ENCODE measurements at regions not wholly inside any gene's neighbourhood (a gene's known extent, or its start where the extent isn't known, plus 50 kb on each side); places are given as distances from the start of the nearest gene placed in this dataset.
"Not testable (repeated sequence)": the region's sequence is repeated elsewhere in the genome, so short reads cannot be mapped to it uniquely, and the experiment has no call there.

DNA sequence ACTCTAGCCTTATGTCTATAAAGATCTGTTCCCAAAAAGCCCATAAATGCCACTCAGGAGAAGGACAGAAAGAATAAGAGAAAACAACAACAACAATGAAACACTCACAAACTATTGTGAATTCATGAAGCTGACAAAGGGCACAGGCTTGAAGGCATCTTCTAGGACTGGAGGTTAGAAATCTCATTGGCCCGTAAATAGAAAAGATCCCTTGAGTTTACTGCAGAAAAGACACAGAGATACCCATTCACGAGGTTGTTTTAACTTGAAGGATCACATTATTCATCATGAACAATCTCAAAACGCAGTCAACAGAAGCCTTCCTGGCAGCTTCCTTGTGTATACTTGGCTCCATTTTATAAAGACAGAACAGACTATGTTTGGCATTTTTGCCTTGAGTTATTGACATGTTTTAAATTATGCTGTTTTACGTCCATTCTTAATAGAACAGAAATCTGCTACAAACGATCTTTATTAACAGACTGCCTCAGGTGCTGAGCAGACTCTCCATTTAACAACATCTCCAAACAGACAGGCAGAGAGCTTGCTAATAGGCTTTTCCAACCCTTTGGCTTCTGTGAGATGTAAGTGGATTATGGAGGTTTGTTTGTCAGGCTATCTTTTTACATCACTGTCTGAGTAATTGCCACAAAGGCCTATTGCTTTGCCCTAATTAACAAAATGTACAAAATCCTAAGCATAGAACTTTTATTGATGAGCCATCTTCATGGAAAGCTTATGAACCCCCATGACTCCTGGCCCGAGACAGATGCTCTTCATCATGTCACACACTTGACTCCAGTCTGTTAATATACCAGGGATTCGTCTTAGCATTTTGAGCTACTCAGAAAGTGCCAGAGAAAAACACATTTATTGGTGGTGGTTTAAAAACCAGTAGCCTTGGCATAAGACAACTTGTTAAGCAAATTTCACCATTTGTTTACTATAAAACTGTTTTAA, 735.3 kb upstream of the ZNF608 start:
- no peak overlapping the region for H3K27ac ChIP-seq (ENCODE audit: low read depth, low read length)
- WGBS, 3 donors: 85 to 87% (median 85%) methylated on average over 7 of the region's 7 CpGs

DNA sequence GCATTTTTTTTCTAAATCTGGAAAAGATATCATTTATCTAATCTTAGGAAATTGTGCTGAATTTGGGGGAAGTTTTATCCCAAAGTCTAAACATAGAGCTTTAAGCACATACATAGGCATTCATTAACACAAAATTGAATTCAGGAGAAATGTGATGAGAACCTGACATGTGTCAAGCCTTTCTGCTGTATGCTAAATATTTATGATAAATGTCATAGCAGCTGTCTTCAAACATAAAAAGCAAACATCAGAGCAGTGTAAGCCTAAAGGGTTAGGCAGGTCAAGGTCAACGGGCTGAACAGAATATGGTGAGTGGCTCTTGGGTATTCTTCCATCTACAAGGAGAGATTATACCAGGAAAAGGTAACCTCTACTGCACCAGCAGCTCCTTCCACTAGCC, 737.2 kb upstream of the ZNF608 start:
- no peak overlapping the region for H3K27ac ChIP-seq (ENCODE audit: low read depth, low read length)
- 92 to 95% (median 92%) methylated on average over 1 of the region's 1 CpG for WGBS, 3 donors

DNA sequence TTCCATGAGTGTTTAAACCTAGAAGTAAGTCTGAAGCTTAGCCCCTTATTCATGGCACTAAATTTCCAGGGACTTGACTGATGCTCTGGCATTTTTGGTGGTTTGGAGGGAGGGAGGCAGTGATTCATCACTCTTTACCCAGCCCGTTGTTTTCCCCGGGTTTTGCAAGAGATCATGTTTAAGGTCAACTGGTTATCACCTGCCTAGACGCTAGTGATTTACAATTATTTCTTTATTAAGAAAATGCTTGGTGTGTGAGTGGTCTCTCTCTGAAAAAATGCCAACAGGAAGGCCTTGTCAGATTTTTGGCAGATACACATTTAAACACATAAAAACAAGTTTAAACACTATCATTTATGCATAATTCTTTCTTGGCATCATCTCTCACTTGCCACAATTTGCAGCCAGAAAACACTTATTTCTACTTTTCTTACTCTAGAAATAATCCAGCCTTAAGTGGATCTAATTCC, 737.9 kb upstream of the ZNF608 start:
- 13 to 41% (median 15%) methylated on average over 3 of the region's 3 CpGs for WGBS, 3 donors
- H3K27ac ChIP-seq (ENCODE audit: low read depth, low read length): no peak overlapping the region

DNA sequence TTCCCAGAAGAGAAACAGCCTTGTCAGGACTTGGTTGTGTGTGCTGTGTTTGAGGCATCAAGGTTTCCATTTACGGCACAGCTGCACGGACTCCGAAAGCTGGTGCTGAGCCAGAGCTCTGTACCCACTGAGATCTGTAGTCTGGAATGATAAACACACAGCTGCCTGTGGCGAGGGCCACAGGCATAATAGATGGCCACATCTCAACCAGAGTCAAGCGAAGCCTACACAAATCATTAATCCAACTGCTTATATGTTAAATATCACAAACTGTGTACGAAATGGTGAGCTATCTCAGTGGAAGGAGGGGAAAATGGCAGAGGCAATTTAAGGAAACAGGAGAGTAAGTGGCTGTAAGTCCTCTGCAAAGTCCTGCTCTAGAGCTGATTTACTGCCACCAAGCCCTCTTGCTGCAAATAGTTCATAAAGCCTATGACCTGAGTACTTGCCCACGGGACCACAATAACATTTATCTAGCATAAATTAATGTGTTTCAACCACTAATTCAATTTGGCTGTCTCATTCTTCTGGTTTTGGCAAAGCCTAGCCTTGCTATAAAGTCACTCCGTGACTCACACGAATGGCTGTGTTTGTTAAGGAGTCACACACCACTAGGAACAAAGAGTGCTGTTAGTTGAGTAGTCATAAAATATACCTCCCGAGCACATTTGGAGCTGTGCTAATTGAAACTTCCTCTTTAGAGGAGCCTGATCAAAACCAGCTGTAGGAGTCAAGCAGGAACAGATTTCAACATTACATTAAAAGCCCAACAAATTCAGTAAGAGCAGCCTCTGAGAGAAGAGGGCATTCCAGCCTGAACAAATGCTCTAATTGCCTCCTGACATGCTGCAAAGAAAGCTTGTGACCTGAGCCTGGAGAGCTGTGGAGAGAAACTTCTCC, 738.6 kb upstream of the ZNF608 start:
- 20 to 41% (median 20%) methylated on average over 10 of the region's 10 CpGs for WGBS, 3 donors
- H3K27ac ChIP-seq (ENCODE audit: low read depth, low read length): no peak overlapping the region

DNA sequence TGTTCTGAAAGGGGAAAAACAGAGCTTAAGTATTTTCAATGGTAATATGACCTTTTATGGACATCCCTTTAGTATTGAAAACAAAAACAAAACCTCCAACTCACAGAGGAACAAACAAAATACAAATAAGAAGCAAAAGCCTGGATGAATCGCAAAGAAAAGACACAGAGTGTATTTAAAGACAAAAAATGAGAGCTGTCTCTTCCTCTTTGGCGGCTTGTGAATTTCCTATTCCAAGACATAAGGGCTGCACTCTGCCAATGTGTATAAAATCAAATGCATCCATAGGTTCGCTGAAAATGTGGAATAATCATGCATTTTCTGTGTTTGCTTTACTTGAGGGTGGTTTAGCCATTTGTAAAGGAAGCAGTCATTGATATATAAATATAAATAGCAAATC, 739.3 kb upstream of the ZNF608 start:
- no peak overlapping the region for H3K27ac ChIP-seq (ENCODE audit: low read depth, low read length)
- WGBS, 3 donors: 78 to 82% (median 81%) methylated on average over 3 of the region's 3 CpGs

DNA sequence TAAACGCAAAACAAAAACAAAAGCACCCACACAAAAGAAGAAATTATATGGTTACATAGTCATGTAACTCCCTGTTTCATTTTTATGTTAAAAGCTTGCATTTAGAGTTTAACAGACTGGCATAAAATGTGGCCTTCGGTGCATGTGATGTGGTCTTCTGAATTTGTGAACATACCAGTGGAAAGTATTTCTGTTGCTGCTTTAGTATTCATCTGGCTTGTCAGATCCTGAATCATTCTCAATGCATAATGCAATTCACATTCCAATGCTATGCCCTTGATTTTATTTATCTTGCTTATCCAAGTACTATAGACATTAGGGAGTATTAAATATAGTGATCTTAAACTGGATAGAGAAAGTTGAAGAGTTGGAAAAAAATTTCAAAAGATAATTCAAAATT, 740.2 kb upstream of the ZNF608 start:
- 90 to 96% (median 92%) methylated on average over 2 of the region's 2 CpGs for WGBS, 3 donors
- H3K27ac ChIP-seq (ENCODE audit: low read depth, low read length): no peak overlapping the region

DNA sequence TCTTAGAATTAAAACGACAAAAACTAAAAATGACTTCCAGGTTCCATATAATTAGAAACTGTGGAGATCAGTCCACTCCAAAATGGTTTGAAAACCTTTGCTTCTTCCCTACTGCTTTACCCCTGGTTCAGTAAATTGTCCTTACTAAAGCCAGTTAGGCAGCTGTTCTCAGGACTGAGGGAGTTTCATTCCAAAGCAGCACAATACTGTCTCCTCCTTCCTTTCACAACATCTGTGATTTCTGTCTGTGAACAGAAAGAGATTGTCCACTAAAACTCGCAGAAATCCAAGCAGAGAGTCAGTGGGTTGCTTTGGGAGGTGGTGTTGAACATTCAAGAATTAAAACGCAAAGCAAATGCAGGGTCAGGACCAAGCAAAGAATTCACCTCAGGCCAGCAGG, 740.8 kb upstream of the ZNF608 start:
- H3K27ac ChIP-seq (ENCODE audit: low read depth, low read length): no peak overlapping the region
- WGBS, 3 donors: 86 to 91% (median 89%) methylated on average over 3 of the region's 3 CpGs

DNA sequence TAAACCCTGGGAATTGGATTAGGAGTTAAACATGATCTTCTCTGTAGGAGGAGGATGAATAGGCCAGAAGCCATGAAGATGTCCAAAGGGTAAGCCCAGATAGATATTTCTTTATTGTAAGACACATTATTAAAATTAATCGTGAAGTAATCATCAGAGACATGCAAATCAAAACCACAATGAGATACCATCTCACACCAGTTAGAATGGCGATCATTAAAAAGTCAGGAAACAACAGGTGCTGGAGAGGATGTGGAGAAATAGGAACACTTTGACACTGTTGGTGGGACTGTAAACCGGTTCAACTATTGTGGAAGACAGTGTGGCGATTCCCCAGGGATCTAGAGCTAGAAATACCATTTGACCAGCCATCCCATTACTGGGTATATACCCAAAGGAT, 741.2 kb upstream of the ZNF608 start:
- not testable (repeated sequence) for H3K27ac ChIP-seq (ENCODE audit: low read depth, low read length)
- WGBS, 3 donors: 84 to 92% (median 87%) methylated on average over 4 of the region's 4 CpGs

DNA sequence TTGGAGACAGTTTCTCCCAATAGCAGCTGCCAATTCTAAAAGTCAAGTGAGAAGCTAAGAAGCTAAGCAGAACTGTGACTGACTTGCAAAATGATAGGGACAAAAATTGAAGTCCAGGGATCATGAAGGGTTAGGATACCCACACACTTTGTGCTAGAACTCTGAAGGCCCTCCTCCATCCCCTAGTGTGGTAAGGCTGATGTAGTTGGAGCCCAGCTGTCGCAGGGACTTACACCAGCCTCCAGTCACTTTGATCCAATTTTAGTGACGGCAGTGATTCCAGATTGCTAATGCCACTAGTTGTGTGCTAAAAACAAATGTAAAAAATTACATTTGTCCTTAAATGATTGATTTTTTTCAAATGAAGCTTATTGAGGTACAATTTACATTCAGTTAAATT, 742.7 kb upstream of the ZNF608 start:
- 94 to 98% (median 95%) methylated on average over 2 of the region's 2 CpGs for WGBS, 3 donors
- H3K27ac ChIP-seq (ENCODE audit: low read depth, low read length): no peak overlapping the region

DNA sequence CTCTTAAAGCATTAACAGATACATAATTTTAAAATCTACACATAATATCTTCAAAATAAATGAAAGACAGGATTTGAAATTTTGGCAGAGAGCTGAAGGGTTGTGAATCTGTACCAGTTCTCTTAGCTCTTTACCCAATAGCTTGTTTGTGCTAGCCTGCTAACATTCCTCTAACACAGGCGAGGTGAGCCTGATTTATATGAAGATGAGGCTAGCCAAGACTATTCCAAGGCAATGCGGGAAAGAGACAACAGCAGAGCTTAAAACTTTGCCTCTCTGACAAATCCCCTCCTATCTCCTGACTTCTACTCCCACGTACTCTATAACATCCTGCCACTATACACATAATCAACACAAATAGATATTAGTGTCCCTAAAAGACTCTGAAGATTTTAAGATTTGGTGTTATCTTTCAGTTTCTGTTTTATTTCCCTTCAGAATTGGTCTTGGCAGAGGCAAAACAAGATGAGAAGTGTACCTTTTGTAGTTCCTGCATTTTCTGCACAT, 745.6 kb upstream of the ZNF608 start:
- no peak overlapping the region for H3K27ac ChIP-seq (ENCODE audit: low read depth, low read length)

DNA sequence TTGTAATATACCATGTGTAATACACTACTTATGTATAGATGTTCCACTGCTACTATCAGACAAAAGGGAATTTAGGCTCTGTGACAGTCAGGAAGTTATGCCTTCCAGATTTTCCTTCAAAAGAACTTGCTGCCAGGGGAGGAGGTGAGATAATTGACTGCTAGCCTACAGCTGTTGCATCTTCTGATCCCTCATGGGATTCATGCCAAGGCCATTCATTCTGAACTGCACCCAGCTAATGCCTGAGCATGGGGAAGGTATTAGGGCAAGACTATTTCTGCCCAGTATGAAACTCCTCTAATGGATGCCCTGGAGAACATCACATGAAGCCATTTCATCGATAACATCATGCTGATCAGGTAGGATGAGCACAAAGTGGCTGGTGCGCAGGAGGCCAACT, 746.5 kb upstream of the ZNF608 start:
- 95 to 98% (median 96%) methylated on average over 2 of the region's 2 CpGs for WGBS, 3 donors
- H3K27ac ChIP-seq (ENCODE audit: low read depth, low read length): no peak overlapping the region

More for the DNA sequence above, 745.6 kb upstream of the ZNF608 start:
- 60 to 84% (median 62%) methylated on average over 3 of the region's 3 CpGs for WGBS, 3 donors

DNA sequence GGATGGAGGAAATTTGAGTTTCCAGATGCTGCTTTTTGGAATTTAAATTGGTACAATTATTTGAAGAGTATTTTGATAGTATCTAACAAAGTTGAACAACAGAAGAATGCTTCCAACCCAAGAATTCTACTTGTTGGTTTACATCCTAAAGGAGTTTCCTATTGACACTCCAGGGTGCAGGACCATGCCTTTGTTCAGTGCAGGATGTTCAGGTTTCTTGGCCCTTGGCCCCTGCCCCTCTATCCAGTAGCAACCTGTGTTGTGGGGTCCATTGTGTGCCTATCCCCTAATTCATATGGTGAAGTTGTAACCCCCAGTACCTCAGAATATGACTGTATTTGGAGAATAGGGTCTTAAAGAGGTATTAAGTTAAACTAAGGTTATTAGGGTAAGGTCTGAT, 750.0 kb upstream of the ZNF608 start:
- H3K27ac ChIP-seq (ENCODE audit: low read depth, low read length): no peak overlapping the region

DNA sequence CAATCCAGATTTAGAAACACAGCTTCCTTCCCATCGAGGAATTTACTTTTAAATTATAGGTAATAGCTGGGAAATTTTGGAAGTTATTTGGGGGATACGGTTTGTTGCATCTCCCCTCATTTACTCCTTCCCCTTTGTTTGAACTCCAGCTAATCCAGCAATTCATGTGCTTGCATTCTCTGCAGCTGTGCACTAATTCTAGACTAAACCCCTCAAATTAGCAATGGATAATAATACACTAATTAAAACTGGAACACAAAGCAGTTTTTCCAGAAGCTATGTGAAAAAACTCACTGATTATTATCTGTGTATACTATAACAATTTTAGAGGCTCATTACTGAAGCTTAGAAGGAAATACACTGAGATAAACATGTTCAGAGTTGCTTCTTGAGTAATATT, 751.2 kb upstream of the ZNF608 start:
- no peak overlapping the region for H3K27ac ChIP-seq (ENCODE audit: low read depth, low read length)
- 73 to 84% (median 80%) methylated on average over 2 of the region's 2 CpGs for WGBS, 3 donors

DNA sequence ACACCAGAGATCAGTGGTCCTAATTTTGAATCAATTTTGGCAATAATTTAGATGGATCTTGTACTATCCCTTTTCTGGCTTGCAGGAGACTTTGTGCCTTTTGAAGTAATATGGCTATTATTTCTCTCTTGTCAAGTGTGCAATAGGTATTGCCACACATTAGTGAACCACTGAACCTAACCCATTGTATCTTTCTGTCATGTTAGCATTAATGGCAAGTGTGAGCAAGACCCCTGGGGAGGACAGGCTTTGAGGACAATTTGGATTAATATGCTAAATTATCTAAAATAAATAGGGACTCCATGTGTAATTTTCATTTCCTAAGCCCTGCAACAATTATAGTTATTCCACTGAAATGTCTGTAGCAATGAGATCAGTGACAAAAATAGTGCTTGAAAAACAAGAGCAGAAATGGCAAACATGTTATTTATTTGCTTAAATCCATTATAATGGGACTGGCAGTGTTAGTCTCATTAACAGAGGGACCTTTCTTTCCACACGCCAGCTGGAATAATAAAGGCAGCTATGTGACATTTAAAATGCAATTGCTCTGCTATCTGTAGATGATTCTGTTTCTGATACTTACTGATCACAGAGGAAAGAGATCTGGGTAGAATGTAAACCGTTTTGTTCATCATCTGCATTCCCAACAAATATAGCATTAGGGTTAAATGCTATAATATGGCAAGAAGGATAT, 753.3 kb upstream of the ZNF608 start:
- WGBS, 3 donors: 62 to 83% (median 80%) methylated on average over 2 of the region's 2 CpGs
- H3K27ac ChIP-seq (ENCODE audit: low read depth, low read length): no peak overlapping the region

DNA sequence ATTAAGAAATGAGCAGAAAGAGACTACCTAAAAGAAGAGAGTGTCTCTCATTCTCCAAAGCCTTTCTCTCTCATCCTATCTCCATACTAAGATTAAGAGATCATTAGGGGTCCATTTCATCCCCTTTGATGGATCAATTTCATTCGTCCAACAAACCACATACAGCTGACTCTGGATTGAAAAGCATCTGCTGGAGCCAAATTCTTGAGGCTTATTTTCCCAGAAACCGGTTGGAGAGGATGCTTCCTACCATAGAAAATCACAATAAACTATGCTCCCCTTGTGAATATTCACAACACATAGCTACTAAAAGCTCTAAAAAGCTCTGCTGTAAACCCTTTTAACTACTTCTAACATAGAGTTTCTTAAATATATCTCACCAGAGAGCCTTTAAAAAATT, 755.0 kb upstream of the ZNF608 start:
- no peak overlapping the region for H3K27ac ChIP-seq (ENCODE audit: low read depth, low read length)
- 59 to 82% (median 60%) methylated on average over 2 of the region's 2 CpGs for WGBS, 3 donors

DNA sequence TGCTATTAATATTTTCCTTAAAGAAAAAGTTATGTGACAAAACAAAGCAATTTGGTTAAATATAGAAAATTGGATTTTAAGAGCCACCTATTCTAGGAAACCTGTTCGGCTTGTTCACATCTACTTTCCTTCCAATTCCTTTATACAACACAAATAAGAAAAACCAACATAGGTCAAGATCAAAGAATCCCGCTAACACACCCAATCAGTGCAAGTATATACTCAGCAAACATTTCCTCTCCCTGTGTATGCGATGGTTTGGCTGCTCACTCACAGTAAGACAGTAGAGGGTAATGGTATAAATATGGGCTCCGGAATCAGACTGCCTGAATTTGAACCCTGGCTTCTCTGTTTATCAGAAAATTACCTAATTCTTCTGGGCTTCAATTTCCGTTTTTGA, 757.5 kb upstream of the ZNF608 start:
- 50 to 85% (median 82%) methylated on average over 5 of the region's 5 CpGs for WGBS, 3 donors
- H3K27ac ChIP-seq (ENCODE audit: low read depth, low read length): no peak overlapping the region

DNA sequence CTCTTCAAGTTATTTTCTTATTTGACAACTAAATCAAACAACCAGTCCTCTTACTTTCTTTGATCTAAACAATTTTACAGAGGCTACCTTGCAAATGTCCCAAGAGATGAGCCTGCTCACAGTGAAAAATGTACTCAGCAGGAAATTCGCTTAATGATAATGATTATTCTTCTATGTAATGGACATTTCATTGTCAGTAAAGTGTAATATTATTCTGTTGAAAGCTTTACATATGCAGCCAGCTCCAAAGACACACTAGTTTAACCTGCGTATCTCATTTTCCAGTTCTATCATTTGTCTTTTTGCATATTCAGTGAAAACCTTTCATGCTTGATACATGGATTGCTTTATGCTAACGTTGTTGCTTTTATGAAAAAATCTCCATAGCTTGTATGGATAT, 758.7 kb upstream of the ZNF608 start:
- WGBS, 3 donors: 90 to 94% (median 90%) methylated on average over 3 of the region's 3 CpGs
- no peak overlapping the region for H3K27ac ChIP-seq (ENCODE audit: low read depth, low read length)

DNA sequence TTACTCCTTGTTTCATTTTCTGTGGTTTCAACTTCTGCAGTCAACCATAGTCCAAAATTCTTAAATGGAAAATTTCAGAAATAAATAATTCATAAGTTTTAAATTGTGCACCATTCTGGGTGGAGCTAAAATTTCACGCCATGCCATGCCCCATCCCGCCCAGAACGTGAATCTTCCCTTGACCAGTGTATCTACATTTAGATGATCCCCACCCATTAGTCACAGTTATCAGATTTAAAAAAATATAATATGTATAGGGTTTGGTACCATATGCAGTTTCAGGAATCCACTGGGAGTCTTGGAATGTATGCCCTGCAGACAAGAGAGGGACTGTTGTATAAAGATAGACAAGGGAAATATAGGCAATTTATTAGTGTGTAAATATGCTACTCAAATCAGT, 759.7 kb upstream of the ZNF608 start:
- H3K27ac ChIP-seq (ENCODE audit: low read depth, low read length): no peak overlapping the region
- WGBS, 3 donors: 94 to 95% (median 94%) methylated on average over 3 of the region's 3 CpGs

DNA sequence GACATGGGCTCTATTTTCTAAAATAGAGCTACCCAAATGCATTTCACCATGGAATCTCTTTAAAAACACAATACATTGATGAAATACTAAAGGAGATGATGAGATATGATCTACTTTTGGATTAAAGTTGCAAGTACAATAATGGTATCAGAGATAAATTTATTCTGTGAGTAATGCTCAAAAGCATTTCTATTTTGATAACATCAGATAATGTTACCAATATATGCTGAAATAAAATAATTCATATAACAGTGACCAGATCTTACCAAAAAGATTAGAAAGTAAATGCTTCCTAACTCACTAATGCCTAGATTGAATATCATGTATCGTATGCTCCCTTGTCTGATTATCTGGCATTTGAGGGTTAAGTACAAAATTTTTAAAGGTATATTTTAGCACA, 761.8 kb upstream of the ZNF608 start:
- WGBS, 3 donors: 91 to 98% (median 97%) methylated on average over 1 of the region's 1 CpG
- no peak overlapping the region for H3K27ac ChIP-seq (ENCODE audit: low read depth, low read length)
